ENCODE measurements at regions not wholly inside any gene's neighbourhood (a gene's known extent, or its start where the extent isn't known, plus 50 kb on each side); places are given as distances from the start of the nearest gene placed in this dataset.

DNA sequence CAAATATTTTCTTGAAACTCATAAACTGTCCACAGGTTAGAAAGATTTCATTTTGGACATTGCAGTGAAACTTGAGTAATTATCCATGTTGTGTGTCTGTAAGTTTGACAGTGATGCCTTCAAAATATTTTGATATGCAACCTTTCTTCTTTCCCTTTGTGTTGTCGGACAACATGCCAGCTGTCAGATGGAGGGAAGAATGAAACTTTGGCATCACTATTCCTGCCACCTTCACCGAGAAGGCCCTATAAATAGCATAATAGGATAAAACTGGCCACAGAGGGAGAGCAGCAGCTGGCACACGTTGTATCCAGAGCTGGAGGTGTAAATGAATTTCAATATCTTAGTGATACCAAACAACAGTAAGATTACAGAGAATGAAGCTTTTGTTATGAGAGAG is 436.7 kb upstream of the CFAP20DC start:
- Histone ChIP-seq H3K36me3 (replicated peaks; ENCODE audit: insufficient read depth, low read depth) (no peaks in the 10 kb centered on the region), H3K4me3 (no peak overlapping the region), H3K9me2 (replicated peaks; ENCODE audit: insufficient read depth) (no peaks in the 10 kb centered on the region), H4K20me1 (ENCODE audit: insufficient read depth, poor library complexity, severe bottlenecking) (no peaks in the 10 kb centered on the region), H3K79me2 (no peaks in the 10 kb centered on the region), H3K27ac (no peak overlapping the region), H3K27me3 (no peaks in the 10 kb centered on the region), H3K4me2 (no peak overlapping the region), H3K4me1 (ENCODE audit: insufficient read depth) (no peaks in the 10 kb centered on the region), H2AFZ (no peak overlapping the region), H3K9me3 (ENCODE audit: low read depth) (no peaks in the 10 kb centered on the region)
- 46% methylated on average over 3 of the region's 3 CpGs for WGBS (ENCODE audit: low lambda C conversion rate, missing lambda C conversion rate)
- TF ChIP-seq EZH2 (IDR thresholded peaks at IDR 0.05; ENCODE audit: borderline replicate concordance) (no peak), EZH2phosphoT487 (IDR thresholded peaks at IDR 0.05; ENCODE audit: low read depth, severe bottlenecking, unreplicated experiment) (no peak)
- TF ChIP-seq, protein P1, sequence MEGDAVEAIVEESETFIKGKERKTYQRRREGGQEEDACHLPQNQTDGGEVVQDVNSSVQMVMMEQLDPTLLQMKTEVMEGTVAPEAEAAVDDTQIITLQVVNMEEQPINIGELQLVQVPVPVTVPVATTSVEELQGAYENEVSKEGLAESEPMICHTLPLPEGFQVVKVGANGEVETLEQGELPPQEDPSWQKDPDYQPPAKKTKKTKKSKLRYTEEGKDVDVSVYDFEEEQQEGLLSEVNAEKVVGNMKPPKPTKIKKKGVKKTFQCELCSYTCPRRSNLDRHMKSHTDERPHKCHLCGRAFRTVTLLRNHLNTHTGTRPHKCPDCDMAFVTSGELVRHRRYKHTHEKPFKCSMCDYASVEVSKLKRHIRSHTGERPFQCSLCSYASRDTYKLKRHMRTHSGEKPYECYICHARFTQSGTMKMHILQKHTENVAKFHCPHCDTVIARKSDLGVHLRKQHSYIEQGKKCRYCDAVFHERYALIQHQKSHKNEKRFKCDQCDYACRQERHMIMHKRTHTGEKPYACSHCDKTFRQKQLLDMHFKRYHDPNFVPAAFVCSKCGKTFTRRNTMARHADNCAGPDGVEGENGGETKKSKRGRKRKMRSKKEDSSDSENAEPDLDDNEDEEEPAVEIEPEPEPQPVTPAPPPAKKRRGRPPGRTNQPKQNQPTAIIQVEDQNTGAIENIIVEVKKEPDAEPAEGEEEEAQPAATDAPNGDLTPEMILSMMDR (IDR thresholded peaks at IDR 0.05; ENCODE audit: poor library complexity) = no peak
- DNase-seq (ENCODE audit: low spot score) = no peak

DNA sequence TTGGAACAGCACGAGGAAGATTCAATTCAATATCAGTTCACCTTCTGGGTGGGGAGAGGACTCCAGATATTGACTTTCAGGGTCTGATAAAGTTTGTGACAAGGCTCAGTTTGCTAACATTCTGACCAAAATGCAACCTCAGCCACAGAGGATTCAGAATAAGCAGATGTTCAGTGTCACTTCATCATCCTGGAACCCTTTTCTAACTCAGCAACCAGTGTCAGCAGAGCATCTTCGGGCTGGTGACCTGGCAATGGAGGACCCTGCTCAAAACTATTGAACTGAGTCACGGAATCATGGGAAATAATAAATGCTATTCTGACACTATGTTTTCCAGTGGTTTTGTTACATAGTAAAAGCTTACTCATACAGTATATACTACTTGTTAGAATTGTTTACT is 433.4 kb upstream of the CFAP20DC start:
- WGBS (ENCODE audit: low lambda C conversion rate, missing lambda C conversion rate) = 96% methylated on average over 3 of the region's 3 CpGs
- no peaks in the 10 kb centered on the region for H3K36me3 ChIP-seq (replicated peaks; ENCODE audit: insufficient read depth, low read depth)
- no peaks in the 10 kb centered on the region for H3K27me3 ChIP-seq
- no peaks in the 10 kb centered on the region for H3K79me2 ChIP-seq
- H2AFZ ChIP-seq = no peak overlapping the region
- no peak overlapping the region for H3K4me3 ChIP-seq
- no peaks in the 10 kb centered on the region for H3K9me3 ChIP-seq (ENCODE audit: low read depth)
- no peak overlapping the region for H3K4me2 ChIP-seq
- H3K27ac ChIP-seq = no peak overlapping the region
- TF ChIP-seq EZH2phosphoT487 (IDR thresholded peaks at IDR 0.05; ENCODE audit: low read depth, severe bottlenecking, unreplicated experiment) (no peak), EZH2 (IDR thresholded peaks at IDR 0.05; ENCODE audit: borderline replicate concordance) (no peak)
- TF ChIP-seq, protein P1 (IDR thresholded peaks at IDR 0.05; ENCODE audit: poor library complexity) = no peak
- H3K4me1 ChIP-seq (ENCODE audit: insufficient read depth) = no peaks in the 10 kb centered on the region
- H4K20me1 ChIP-seq (ENCODE audit: insufficient read depth, poor library complexity, severe bottlenecking) = no peaks in the 10 kb centered on the region
- no peak for DNase-seq (ENCODE audit: low spot score)
- no peaks in the 10 kb centered on the region for H3K9me2 ChIP-seq (replicated peaks; ENCODE audit: insufficient read depth)

DNA sequence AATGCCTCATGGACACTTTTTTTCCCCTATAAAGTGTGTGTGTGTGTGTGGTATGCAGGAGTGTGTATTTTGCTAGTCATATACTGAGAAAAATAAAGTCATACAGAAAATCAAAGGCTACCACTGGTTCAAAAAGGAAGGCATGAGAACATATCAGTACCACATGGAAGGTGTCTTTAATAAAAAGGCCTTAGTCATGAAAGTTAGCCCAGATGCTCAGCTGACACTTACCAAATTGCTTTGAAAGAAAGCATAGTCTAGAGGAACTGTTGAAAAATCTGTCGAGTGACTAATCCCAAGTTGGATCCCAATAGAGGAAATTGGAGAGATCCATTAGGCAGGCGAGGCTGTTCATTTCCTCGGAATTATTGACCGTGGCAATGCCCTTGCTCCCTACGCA is 432.9 kb upstream of the CFAP20DC start:
- Histone ChIP-seq H3K9me2 (replicated peaks; ENCODE audit: insufficient read depth) (no peaks in the 10 kb centered on the region), H3K36me3 (replicated peaks; ENCODE audit: insufficient read depth, low read depth) (no peaks in the 10 kb centered on the region), H3K4me3 (no peak overlapping the region), H4K20me1 (ENCODE audit: insufficient read depth, poor library complexity, severe bottlenecking) (no peaks in the 10 kb centered on the region), H3K4me1 (ENCODE audit: insufficient read depth) (no peaks in the 10 kb centered on the region), H3K4me2 (no peak overlapping the region), H3K79me2 (no peaks in the 10 kb centered on the region), H2AFZ (no peak overlapping the region), H3K27ac (no peak overlapping the region), H3K27me3 (no peaks in the 10 kb centered on the region), H3K9me3 (ENCODE audit: low read depth) (no peaks in the 10 kb centered on the region)
- DNase-seq (ENCODE audit: low spot score) = no peak
- TF ChIP-seq EZH2 (IDR thresholded peaks at IDR 0.05; ENCODE audit: borderline replicate concordance) (no peak), EZH2phosphoT487 (IDR thresholded peaks at IDR 0.05; ENCODE audit: low read depth, severe bottlenecking, unreplicated experiment) (no peak)
- TF ChIP-seq, protein P1 (IDR thresholded peaks at IDR 0.05; ENCODE audit: poor library complexity) = no peak
- WGBS (ENCODE audit: low lambda C conversion rate, missing lambda C conversion rate) = 94% methylated on average over 5 of the region's 5 CpGs

Measured in hepatocyte (in vitro differentiated cells).